K562 (cell line): ENCODE measurements at regions not wholly inside any gene's neighbourhood (a gene's known extent, or its start where the extent isn't known, plus 50 kb on each side); places are given as distances from the start of the nearest gene placed in this dataset.

Experiments used
- CTCFL ChIP-seq: IDR thresholded peaks from 2 replicates; pipeline ENCODE4 v1.6.1; 2011; ENCODE audit warnings: borderline replicate concordance, low read depth, mild to moderate bottlenecking, moderate library complexity, low read length; ENCODE audit not compliant: insufficient read depth, poor library complexity, severe bottlenecking
- IFI16 ChIP-seq: fragments of 250-450 bp; sonication (Bioruptor Pico); IDR thresholded peaks from 2 replicates; pipeline ENCODE4 v2.1.2; 2022; ENCODE audit warnings: mild to moderate bottlenecking, inconsistent platforms
- ZNF239 ChIP-seq: fragments of 250-450 bp; sonication (Bioruptor Pico); IDR thresholded peaks from 2 replicates; pipeline ENCODE4 v1.4.0; 2020; ENCODE audit warnings: mild to moderate bottlenecking
- TF ChIP-seq, protein P1 (sequence below): sonication (generic); formaldehyde crosslinking; IDR thresholded peaks from 2 replicates; pipeline ENCODE4 v1.8.0; 2023; ENCODE audit warnings: mild to moderate bottlenecking, missing genetic modification reagents

DNA sequence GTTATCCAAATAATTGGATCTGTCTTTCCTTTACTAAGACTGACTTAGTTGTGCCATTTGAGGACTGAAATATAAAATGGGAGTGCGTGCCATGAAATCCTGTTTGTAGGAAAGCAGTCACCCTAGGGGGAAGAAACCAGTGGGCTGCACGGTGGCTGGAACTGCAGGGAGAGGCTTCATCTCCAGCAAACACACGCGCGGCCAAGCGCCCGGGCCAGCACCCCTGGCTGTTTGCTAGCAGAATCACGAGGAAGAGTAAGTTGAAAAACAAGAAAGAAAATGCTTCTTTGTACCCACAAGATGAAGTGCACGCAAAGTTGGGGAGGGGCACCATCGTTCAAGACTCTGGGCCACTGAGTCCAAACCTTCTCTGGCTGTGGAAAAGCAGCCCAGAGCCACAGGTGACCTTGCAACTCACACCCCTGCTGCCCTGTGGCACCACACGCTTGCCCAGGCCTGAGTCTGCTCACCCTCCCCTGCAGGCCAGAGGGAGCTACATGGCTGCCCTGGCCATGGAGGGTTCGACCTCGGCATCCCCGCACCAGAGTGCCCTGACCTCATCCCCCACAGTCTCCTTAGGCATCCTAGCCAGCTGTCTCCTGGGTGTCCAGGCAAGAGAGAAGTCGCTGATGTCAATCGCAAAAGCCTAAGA is 55.2 kb downstream of the IRX2 start (continued):
- TF ChIP-seq, protein P1, sequence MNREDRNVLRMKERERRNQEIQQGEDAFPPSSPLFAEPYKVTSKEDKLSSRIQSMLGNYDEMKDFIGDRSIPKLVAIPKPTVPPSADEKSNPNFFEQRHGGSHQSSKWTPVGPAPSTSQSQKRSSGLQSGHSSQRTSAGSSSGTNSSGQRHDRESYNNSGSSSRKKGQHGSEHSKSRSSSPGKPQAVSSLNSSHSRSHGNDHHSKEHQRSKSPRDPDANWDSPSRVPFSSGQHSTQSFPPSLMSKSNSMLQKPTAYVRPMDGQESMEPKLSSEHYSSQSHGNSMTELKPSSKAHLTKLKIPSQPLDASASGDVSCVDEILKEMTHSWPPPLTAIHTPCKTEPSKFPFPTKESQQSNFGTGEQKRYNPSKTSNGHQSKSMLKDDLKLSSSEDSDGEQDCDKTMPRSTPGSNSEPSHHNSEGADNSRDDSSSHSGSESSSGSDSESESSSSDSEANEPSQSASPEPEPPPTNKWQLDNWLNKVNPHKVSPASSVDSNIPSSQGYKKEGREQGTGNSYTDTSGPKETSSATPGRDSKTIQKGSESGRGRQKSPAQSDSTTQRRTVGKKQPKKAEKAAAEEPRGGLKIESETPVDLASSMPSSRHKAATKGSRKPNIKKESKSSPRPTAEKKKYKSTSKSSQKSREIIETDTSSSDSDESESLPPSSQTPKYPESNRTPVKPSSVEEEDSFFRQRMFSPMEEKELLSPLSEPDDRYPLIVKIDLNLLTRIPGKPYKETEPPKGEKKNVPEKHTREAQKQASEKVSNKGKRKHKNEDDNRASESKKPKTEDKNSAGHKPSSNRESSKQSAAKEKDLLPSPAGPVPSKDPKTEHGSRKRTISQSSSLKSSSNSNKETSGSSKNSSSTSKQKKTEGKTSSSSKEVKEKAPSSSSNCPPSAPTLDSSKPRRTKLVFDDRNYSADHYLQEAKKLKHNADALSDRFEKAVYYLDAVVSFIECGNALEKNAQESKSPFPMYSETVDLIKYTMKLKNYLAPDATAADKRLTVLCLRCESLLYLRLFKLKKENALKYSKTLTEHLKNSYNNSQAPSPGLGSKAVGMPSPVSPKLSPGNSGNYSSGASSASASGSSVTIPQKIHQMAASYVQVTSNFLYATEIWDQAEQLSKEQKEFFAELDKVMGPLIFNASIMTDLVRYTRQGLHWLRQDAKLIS (CRISPR knock-in tag): no peak
- no peak for TF ChIP-seq IFI16 (CRISPR knock-in tag)
- TF ChIP-seq ZNF239 (CRISPR knock-in tag): no peak
- TF ChIP-seq CTCFL: no peak
